Neuronal stem cell (in vitro differentiated cells): ENCODE measurements at regions not wholly inside any gene's neighbourhood (a gene's known extent, or its start where the extent isn't known, plus 50 kb on each side); places are given as distances from the start of the nearest gene placed in this dataset.

Experiments used
- DNase-seq: peaks from one replicate; pipeline ENCODE4 v3.0.0-alpha.2; 2013; ENCODE audit warnings: low spot score
- H2AFZ ChIP-seq: one replicate; pipeline ENCODE4 v1.6.1; 2013; ENCODE audit warnings: mild to moderate bottlenecking, low read length, inconsistent platforms
- H2AK5ac ChIP-seq: 2 replicates; pipeline ENCODE4 v1.6.1; 2013; ENCODE audit warnings: low read depth, mild to moderate bottlenecking, inconsistent platforms, low read length, moderate library complexity, mixed read lengths
- H2BK120ac ChIP-seq: 2 replicates; pipeline ENCODE4 v1.6.1; 2013; ENCODE audit warnings: low read depth, mild to moderate bottlenecking, inconsistent platforms, low read length, moderate library complexity, mixed read lengths
- H2BK12ac ChIP-seq: one replicate; pipeline ENCODE4 v1.6.1; 2013; ENCODE audit warnings: low read length, inconsistent platforms
- H2BK15ac ChIP-seq: 2 replicates; pipeline ENCODE4 v1.6.1; 2013; ENCODE audit warnings: mild to moderate bottlenecking, low read length, inconsistent platforms, mixed read lengths
- H2BK5ac ChIP-seq: one replicate; pipeline ENCODE4 v1.6.1; 2013; ENCODE audit warnings: inconsistent platforms, mild to moderate bottlenecking, low read length, moderate library complexity
- H3K14ac ChIP-seq: one replicate; pipeline ENCODE4 v1.6.1; 2013; ENCODE audit warnings: low read length, inconsistent platforms
- H3K18ac ChIP-seq: 2 replicates; pipeline ENCODE4 v1.6.1; 2013; ENCODE audit warnings: low read length, inconsistent platforms
- H3K23ac ChIP-seq: 2 replicates; pipeline ENCODE4 v1.6.1; 2013; ENCODE audit warnings: low read depth, mild to moderate bottlenecking, mixed read lengths, low read length, inconsistent platforms; ENCODE audit not compliant: poor library complexity
- H3K27ac ChIP-seq: replicated peaks from 3 replicates; pipeline ENCODE4 v1.5.1; 2013; ENCODE audit warnings: low read length, inconsistent platforms
- H3K27me3 ChIP-seq, 3 experiments: 2 replicates each; pipeline ENCODE4 v1.6.1; 2013; ENCODE audit warnings: low read length in 3 of 3, mild to moderate bottlenecking in 2 of 3, inconsistent platforms in 1 of 3, low read depth in 1 of 3, mixed read lengths in 1 of 3, moderate library complexity in 1 of 3; ENCODE audit not compliant: control insufficient read depth in 3 of 3, insufficient read depth in 3 of 3
- H3K36me3 ChIP-seq, 2 donors: replicated peaks in 1 of 2; 2 replicates each; pipeline ENCODE4 v1.6.1; 2013; ENCODE audit warnings: low read length in 2 of 2; ENCODE audit not compliant: control insufficient read depth in 2 of 2, insufficient read depth in 2 of 2
- H3K4ac ChIP-seq: 2 replicates; pipeline ENCODE4 v1.6.1; 2013; ENCODE audit warnings: inconsistent platforms, mild to moderate bottlenecking, low read length, moderate library complexity
- H3K4me1 ChIP-seq, 2 donors: 1 replicate in 1 of 2; 2 replicates in 1 of 2; pipeline ENCODE4 v1.6.1; 2013; ENCODE audit warnings: low read length in 2 of 2, low read depth in 1 of 2; ENCODE audit not compliant: control insufficient read depth in 2 of 2, insufficient read depth in 1 of 2
- H3K4me2 ChIP-seq: one replicate; pipeline ENCODE4 v1.6.1; 2013; ENCODE audit warnings: mild to moderate bottlenecking, low read length, inconsistent platforms; ENCODE audit not compliant: insufficient read depth, poor library complexity, severe bottlenecking
- H3K4me3 ChIP-seq, 2 donors: 2 replicates each; pipeline ENCODE4 v1.5.1; 2013; ENCODE audit warnings: low read length in 2 of 2, mild to moderate bottlenecking in 2 of 2, inconsistent platforms in 1 of 2, moderate library complexity in 1 of 2
- H3K79me1 ChIP-seq: one replicate; pipeline ENCODE4 v1.6.1; 2013; ENCODE audit warnings: low read depth, mild to moderate bottlenecking, inconsistent platforms, low read length, moderate library complexity
- H3K9ac ChIP-seq: one replicate; pipeline ENCODE4 v1.6.1; 2013; ENCODE audit warnings: mild to moderate bottlenecking, low read depth, low read length, inconsistent platforms; ENCODE audit not compliant: poor library complexity
- H3K9me3 ChIP-seq, 2 donors: replicated peaks in 1 of 2; 2 replicates each; pipeline versions ENCODE3 to v1.6.1; 2013; ENCODE audit warnings: low read length in 2 of 2, mild to moderate bottlenecking in 2 of 2, inconsistent platforms in 1 of 2, low read depth in 1 of 2, mixed read lengths in 1 of 2, moderate library complexity in 1 of 2; ENCODE audit not compliant: control insufficient read depth in 2 of 2, insufficient read depth in 1 of 2
- H4K8ac ChIP-seq: one replicate; pipeline ENCODE4 v1.6.1; 2013; ENCODE audit warnings: low read depth, mild to moderate bottlenecking, inconsistent platforms, low read length, moderate library complexity
- H4K91ac ChIP-seq: one replicate; pipeline ENCODE4 v1.6.1; 2013; ENCODE audit warnings: low read length, low read depth, mild to moderate bottlenecking, inconsistent platforms; ENCODE audit not compliant: poor library complexity
- WGBS, 2 donors: extraction: QIAGEN DNeasy Blood & Tissue Kit; methylation state at CpG; one replicate each; pipeline ENCODE4 v1.1.7; 2013; ENCODE audit warnings: missing lambda C conversion rate in 2 of 2, mixed read lengths in 1 of 2; ENCODE audit not compliant: insufficient read length in 2 of 2, insufficient replicate concordance in 1 of 2; ENCODE audit errors: extremely low coverage in 2 of 2; 5-methylcytosine and 5-hydroxymethylcytosine counted together

DNA sequence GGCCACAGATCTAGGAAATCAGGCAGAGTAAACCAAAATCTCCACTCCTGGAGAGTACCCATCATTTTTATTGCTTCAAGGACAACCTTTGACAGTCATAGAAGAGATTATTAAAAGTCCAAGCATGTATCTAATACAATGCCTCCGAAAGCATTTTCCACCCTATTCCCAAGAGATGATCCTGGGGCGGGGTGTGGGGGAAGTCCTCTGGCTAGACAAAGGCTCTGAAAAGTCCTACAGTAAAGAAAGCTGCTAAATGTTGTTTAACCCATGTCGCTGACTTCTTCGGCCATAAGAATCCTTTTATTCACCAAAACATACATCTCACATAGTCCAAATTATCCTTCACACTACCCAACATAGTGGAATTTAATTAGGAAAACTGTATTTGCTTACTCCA is 115.7 kb upstream of the STT3B start:
- H2BK5ac ChIP-seq, result no peak overlapping the region
- H3K9ac ChIP-seq, result no peak overlapping the region
- H3K79me1 ChIP-seq, result no peaks in the 10 kb centered on the region
- no peak overlapping the region for H3K14ac ChIP-seq
- no peak overlapping the region for H3K4me3 ChIP-seq
- H3K36me3 ChIP-seq, result no peaks in the 10 kb centered on the region
- H2BK15ac ChIP-seq, result no peak overlapping the region
- no peak overlapping the region for H2BK12ac ChIP-seq
- no peaks in the 10 kb centered on the region for H3K9me3 ChIP-seq
- peaks cover 1 to 5% of the 10 kb centered on the region in 2 donors for H3K4me1 ChIP-seq
- H4K8ac ChIP-seq, result no peak overlapping the region
- no peak overlapping the region for H2AFZ ChIP-seq
- H3K18ac ChIP-seq, result no peak overlapping the region
- H3K27ac ChIP-seq, result no peak overlapping the region
- no peak overlapping the region for H3K4me2 ChIP-seq
- H4K91ac ChIP-seq, result no peak overlapping the region
- DNase-seq, result no peak
- H3K4ac ChIP-seq, result no peak overlapping the region
- no peak overlapping the region for H2AK5ac ChIP-seq
- H3K27me3 ChIP-seq, result no peaks in the 10 kb centered on the region
- WGBS, 2 donors, result no CpG with 5 or more reads among the region's 4 CpGs
- H2BK120ac ChIP-seq, result no peak overlapping the region
- H3K23ac ChIP-seq, result no peak overlapping the region

DNA sequence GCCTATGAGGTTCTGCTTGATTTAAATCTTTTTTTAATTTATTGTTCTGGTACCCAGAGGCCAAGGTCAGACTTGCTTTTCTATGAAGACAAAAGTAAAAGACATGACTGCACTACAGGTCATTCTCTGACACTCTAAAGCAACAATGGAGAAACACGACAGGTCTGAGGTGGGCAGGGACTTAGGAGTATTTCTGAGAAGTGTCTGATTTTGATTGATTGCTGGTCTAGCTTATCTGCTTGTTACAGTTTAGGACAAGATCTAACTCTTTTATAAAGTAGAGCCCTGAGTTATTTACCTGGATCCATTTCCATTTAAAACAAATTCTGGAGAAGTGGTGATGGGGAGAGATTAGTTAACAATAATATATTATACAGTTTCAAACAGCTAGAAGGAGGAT is 115.2 kb upstream of the STT3B start:
- H3K4me2 ChIP-seq, result no peak overlapping the region
- H3K4ac ChIP-seq, result no peak overlapping the region
- H2BK5ac ChIP-seq, result no peak overlapping the region
- no peak overlapping the region for H3K9ac ChIP-seq
- no peak overlapping the region for H2AFZ ChIP-seq
- no peak overlapping the region for H2BK15ac ChIP-seq
- no peaks in the 10 kb centered on the region for H3K36me3 ChIP-seq
- no peak for DNase-seq
- no peaks in the 10 kb centered on the region for H3K79me1 ChIP-seq
- no peak overlapping the region for H3K23ac ChIP-seq
- no peaks in the 10 kb centered on the region for H3K27me3 ChIP-seq
- no peak overlapping the region for H3K4me3 ChIP-seq
- H3K9me3 ChIP-seq, result no peaks in the 10 kb centered on the region
- no peak overlapping the region for H2BK12ac ChIP-seq
- no peak overlapping the region for H4K91ac ChIP-seq
- no peak overlapping the region for H2BK120ac ChIP-seq
- no peak overlapping the region for H3K18ac ChIP-seq
- no CpG with 5 or more reads among the region's 1 CpG for WGBS, 2 donors
- no peak overlapping the region for H3K27ac ChIP-seq
- H2AK5ac ChIP-seq, result no peak overlapping the region
- H3K14ac ChIP-seq, result no peak overlapping the region
- H3K4me1 ChIP-seq, result peaks cover 1 to 5% of the 10 kb centered on the region in 2 donors
- H4K8ac ChIP-seq, result no peak overlapping the region

DNA sequence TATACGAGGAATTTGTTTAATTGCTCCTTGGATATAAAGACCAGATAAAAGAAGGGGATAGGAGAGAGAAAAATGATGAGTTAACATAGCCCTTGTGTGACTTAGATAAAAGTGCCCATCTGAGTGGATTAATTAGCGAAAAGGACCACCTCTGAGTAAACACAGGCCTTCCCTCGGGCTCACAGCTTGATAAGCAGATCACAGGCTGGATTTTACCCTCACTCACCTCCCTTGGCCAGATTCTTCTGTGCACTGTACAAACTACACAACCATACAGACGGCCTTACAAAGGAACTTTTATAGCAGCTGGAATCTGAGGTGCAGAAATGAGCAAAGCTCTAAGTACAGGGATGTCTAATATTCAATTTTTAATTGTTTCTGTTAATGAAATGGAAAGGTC is 112.4 kb upstream of the STT3B start:
- no peak overlapping the region for H2BK120ac ChIP-seq
- H2BK5ac ChIP-seq, result no peak overlapping the region
- no peak overlapping the region for H2AFZ ChIP-seq
- no peaks in the 10 kb centered on the region for H3K36me3 ChIP-seq
- H4K8ac ChIP-seq, result no peak overlapping the region
- no peak overlapping the region for H3K9ac ChIP-seq
- H3K4me1 ChIP-seq, result peaks cover 1 to 5% of the 10 kb centered on the region in 2 donors
- peaks cover 0 to under 1% of the 10 kb centered on the region in 2 donors for H3K9me3 ChIP-seq
- H3K4me3 ChIP-seq, result no peak overlapping the region
- H3K4ac ChIP-seq, result no peak overlapping the region
- no peak overlapping the region for H3K18ac ChIP-seq
- H2BK15ac ChIP-seq, result no peak overlapping the region
- no peak overlapping the region for H3K14ac ChIP-seq
- H3K23ac ChIP-seq, result no peak overlapping the region
- no peak overlapping the region for H3K27ac ChIP-seq
- H3K27me3 ChIP-seq, result no peaks in the 10 kb centered on the region
- H4K91ac ChIP-seq, result no peak overlapping the region
- H3K79me1 ChIP-seq, result no peaks in the 10 kb centered on the region
- no CpG with 5 or more reads among the region's 4 CpGs for WGBS, 2 donors
- H2AK5ac ChIP-seq, result no peak overlapping the region
- no peak overlapping the region for H2BK12ac ChIP-seq
- DNase-seq, result no peak
- no peak overlapping the region for H3K4me2 ChIP-seq

DNA sequence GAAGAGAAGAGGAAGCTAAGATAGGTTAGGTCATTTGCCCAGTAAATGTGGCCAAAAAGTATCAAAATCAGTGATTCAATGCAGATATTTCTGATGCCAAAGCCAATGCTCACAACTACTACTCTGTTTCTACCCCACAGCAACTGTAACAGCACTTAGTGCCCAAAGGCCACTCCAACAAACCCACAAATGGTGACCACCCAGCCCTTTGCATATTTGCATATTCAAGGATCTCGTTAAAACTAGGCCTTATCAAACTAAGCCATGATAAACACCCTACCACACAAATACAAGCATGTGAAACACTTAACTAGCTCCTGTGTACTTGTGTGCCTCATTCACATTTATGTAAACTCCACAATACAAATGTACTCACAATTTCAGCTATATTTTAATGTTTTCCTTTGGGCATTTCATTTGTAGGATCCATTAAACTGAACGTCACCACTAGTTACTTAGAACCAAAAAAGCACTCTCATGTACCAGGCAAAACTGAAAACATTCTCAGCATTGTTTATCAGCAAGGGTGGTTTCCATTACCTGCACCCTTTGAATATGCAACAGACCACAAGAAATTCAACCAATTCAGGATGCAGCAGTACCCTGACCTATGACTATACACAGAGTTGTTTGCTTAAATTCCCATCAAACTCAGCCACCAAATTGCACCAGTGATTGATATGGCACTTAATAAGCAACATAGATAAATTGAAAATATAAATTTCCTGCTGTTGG is 111.2 kb upstream of the STT3B start:
- H3K4ac ChIP-seq, result no peak overlapping the region
- no peak overlapping the region for H2AK5ac ChIP-seq
- H3K27me3 ChIP-seq, result no peaks in the 10 kb centered on the region
- H3K4me3 ChIP-seq, result no peak overlapping the region
- H3K14ac ChIP-seq, result no peak overlapping the region
- no peak overlapping the region for H2BK120ac ChIP-seq
- peaks cover 1 to 5% of the 10 kb centered on the region in 2 donors for H3K4me1 ChIP-seq
- no peak overlapping the region for H3K4me2 ChIP-seq
- no peak overlapping the region for H3K9ac ChIP-seq
- H3K27ac ChIP-seq, result no peak overlapping the region
- peaks cover 0 to 2% of the 10 kb centered on the region in 2 donors for H3K9me3 ChIP-seq
- no peak overlapping the region for H2BK5ac ChIP-seq
- H4K8ac ChIP-seq, result no peak overlapping the region
- no peak overlapping the region for H4K91ac ChIP-seq
- H3K79me1 ChIP-seq, result no peaks in the 10 kb centered on the region
- no peak overlapping the region for H3K23ac ChIP-seq
- no peaks in the 10 kb centered on the region for H3K36me3 ChIP-seq
- no peak overlapping the region for H2BK15ac ChIP-seq
- no peak for DNase-seq
- no peak overlapping the region for H2AFZ ChIP-seq
- no CpG with 5 or more reads among the region's 2 CpGs for WGBS, 2 donors
- no peak overlapping the region for H2BK12ac ChIP-seq
- H3K18ac ChIP-seq, result no peak overlapping the region
